Right renal pelvis (tissue), 4 donors: ENCODE measurements at regions not wholly inside any gene's neighbourhood (a gene's known extent, or its start where the extent isn't known, plus 50 kb on each side); places are given as distances from the start of the nearest gene placed in this dataset.

Experiments
- DNase-seq, 4 donors: peaks; one replicate each; pipeline ENCODE4 v3.0.0-alpha.2; 2013; ENCODE audit warnings: low read depth in 4 of 4, low spot score in 3 of 4, missing footprints in 1 of 4

DNA sequence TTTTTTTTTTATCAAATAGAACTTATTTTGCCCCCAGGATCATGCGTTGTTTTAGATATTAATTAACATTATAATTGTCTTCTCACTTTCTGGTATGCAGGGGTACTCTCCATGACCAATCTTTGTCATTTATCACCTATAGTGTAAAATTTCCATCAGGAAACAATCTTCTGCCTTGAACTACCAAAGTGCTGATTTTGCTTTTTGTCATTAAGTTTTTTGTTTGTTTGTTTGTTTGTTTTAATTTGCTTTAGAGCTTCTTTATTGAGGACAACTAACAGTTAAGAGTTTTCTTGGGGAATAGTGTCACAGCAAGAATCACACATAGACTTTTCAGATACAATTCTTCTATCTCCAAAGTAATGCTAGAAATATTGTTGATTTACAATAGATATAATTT is 171.2 kb upstream of the PRPS1L1 start:
- no peak for DNase-seq

DNA sequence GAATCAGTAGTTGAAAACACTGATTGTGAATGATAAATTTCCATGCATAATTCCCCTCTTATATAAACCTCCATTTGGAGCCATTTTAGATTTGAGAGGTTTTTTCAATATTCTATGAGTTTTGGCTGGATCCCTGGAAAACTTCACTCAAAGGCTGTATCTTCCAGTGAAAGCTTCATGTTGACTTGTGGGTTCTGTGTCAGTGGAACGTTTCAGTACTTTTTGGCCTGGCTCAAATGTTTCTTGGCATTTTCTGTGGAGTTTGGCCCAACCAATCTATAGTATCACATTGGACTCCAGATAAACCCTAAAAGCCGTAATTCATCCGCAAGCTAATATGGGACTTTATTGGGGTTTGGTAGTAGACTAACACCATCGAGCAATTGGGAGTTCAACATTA is 172.6 kb upstream of the PRPS1L1 start:
- DNase-seq: no peak

DNA sequence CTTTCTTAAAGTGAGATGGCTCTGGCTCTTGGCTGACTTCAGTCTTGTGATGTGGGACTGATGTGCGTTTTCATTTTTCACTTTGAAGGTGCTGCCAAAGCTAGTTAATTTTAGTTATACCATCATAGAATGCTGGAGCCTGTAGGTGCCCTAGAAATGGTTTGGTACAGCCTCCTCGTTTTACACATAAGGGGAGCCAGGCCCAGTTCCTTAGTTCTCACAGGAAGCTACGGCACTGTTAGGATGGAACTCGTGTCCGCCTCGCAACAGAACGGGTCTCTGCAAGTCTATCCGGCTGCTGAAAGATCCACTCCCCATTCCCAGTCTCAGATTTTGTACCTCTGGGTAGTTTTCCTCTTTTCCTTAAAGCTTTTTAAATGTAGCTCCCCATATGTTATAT is 173.2 kb upstream of the PRPS1L1 start:
- DNase-seq: no peak

DNA sequence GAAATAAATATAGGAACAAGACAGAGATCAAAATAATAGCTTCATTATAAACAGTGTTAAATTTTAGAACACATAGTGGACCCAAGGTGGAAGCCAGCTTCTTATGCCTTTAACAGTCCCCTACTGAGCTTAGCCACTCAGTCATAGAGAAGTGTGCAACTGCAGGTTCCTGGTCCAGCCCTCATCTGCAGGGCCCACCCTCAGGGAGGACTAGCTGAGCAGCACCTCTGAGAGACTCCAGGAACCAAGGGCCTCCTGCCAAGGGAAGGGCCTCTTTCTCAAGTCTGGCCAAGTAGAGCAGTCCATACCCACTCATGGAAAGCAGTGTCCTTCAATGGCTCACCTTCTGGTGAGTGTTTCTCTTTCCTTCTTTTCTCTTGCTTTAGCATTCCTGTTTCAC is 173.7 kb upstream of the PRPS1L1 start:
- DNase-seq: no peak

DNA sequence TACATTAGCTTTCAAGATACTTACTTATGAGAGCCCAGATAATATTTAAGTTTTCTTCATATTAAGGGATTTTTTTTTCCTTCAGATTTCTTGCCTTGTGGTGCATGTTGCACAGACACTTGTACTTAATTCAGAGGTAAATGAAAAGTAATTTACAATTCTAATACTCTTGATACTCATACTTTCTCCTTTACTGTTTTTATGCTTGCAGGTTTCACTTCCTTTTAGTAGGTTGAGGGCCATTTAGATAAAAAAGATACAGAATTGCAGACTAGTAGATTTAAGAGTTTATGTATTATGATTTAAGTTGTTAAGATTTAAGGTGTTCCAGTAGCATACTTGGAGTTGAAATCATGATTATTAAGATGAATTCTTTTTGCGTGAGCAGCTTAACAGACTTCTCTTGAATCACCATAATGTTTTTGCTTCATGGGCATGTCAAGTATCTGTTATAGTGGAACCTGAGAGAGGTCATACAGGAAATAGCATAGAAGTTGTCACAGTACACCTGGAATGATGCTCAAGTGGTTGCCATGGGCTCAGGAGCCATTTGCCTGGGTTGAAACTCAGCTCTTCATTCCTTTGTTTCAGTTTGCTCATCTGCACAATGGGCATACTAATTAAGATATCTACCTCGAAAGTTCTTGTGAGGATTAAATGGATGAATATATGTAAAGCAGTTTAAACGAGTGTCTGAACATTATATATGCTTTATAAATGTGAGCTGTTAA is 174.8 kb upstream of the PRPS1L1 start:
- DNase-seq: no peak

DNA sequence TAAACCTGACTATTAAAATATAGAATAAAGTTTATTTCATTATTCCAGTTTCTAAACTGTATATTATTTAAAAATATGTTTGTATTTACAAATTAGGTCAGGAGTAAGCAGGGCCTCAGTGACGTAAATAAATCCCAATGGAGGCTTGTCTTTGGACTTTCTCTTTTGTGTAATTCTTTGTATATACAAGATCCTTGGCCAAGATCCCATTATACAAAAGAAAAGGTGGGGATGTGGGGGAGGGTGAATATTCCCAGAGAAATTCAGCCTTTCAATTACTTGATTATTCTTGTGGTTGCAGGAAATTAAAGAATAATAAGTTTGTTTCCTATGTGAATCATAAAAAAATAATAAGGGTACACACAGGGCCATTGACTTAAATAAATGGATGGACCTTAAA is 178.7 kb upstream of the PRPS1L1 start:
- no peak for DNase-seq

DNA sequence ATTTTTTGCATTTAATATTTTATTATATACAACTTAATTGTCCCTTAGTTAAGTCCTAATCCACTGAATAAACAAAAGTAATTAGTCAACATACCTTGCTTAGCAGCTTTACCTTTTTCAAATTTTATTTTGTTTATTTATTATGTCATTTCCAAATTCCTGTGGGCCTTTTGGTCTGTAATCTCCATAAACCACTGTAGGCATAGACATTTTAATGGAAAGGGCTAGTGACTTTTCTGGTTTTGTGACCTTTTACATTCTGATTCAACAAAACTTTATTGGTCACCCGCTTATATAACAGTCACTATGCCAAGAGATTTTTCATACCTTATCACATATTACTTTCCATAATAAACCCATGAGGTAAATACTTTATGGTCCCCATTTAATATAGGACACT is 181.3 kb upstream of the PRPS1L1 start:
- no peak for DNase-seq

DNA sequence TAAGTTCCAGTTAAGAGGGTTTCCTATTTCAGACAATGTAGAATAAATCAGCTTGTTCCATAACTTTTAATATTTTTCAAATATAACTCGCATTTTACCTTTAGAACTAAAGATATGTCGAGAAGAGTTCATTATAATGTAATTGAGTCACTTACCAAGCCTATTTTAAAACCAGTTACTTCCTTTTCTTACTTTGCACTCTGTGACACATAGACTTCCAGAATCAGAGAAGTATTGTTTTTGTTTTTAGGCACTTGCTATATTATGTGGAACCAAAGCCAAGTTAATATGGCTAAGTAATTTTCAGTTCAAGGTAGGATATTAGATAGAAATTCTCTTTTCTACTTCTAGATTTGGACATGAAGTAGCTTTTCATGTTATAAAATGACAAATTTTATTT is 182.7 kb upstream of the PRPS1L1 start:
- DNase-seq: no peak

DNA sequence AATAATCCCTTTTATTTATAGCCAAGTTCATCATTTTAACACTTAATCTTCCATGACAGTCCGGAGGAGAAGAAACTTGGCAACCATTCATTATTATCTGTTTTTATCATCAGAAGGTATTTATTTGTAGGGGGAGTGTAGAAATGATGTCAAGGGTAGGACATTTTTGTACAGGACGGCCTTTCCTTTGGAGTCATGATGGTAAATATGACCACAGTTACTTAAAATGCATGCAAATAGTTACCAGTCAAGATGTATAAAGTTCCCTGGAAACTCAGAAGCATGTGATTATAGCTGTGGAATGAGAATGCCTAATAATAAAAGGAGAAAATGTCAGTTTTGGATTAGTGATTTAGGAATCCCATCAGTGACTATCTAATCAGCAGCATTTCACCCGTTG is 183.1 kb upstream of the PRPS1L1 start:
- DNase-seq: no peak

DNA sequence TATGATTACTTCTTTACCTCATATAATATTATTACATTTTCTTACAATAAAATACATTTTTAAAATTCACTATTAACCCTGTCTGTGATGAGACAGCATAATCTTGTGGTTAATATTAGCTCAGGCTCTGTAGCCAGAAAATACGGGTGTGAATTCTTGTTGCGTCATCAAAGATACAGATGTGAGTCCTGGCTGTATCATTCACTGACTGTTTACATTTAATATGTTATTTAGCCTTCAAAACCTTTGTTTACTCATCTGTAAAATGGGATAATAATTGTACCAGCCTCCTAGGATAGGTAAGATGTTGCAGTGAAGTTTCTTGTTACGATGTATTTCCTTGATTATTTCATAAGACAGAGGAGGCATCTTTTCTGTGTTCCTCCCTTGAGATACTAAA is 184.7 kb upstream of the PRPS1L1 start:
- no peak for DNase-seq

DNA sequence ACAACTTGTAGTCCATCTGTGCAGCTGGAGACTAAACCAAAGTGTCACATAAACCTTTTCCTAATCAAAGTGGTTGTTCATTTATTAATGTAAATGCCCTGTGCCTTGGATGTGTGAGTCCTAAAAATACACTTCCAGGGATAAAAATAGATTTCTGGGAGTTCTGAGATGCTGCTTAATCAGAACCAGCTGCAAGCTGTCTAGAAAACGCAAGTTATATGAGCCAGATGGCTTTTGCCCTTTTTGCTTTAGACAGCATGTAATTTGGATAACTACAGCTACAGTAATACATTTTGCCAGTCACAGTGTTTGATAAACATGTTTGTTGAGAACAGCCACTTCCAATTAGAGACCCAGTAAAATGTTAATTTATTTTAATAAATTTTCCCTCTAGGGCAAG is 185.1 kb upstream of the PRPS1L1 start:
- peak; percentile 42 to 61 (median 56) for DNase-seq

DNA sequence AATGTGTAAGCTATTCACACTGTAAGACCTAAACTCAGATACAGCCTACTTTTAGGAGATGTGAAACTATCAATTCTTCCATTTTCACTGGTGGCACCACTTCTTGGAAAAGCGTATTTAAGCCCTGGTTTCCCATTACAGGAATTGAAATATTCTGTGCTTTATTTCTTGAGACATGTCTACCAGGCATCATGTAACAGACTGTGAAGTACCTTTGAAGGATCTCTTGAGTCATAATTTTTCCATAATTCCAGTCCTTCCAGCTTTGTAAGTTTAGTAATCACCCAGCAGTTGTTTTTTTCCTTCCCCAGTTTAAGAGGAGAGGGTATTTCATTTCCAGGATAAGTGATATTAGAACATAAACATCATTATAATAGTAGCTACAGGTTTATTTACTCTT is 186.0 kb upstream of the PRPS1L1 start:
- DNase-seq: no peak

DNA sequence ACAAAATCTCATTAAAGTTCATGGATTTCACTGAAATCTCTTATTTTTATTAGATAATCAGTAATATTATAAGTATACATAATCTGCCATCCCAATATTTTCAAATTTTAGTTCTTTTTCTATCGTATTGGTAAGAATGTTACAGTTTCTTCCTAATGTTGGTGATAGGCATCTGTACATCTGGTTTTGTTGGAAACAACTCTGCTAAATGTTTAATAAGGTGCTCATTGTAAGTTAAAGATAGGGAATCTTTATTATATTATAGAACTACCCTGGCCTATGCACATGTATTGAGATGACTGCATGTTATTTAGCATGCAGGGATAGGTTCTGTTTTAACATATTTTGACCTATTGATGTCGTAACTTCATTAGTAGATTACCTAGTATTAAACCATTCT is 188.6 kb upstream of the PRPS1L1 start:
- DNase-seq: no peak

DNA sequence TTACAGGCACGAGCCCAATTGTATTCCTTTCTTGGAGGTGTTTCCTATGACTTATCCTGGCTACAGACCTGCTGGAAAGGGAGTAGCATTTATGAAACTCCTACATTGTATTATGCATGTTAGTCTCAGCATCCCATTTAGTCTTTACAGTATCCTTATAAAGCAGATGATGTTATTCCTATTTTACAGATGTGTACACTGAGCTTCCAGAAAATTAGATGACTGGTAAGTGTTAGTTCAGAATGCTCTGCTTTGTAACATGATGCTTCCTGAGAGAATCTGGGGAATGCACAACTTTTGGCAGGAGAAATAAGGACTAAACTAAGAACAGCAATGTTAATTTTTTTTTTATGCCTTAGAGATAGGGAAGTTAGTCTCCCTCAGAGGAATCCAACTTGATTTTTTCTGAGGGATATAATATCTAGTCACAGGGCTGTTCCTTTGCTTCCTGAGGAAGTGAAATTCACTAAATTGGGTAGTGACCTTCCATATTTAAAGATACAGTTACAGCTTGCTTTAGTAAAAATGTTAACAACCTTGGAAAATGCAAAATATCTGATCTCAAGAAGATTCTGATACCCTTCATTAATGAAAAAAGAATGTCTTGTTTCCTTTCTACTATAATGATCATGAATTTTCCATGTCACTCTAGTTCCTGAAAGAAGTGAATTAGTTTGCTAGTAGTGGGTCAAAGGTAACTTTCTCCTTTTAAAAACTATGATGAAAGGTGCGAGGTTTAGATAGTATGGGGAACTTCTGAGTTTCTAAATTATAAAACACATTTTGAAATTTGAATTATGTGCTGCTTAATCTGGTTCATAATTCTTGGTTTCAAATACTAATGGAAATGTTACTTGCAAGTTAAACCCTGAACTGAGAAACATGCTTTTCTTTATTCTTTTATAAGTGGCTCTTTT is 194.0 kb upstream of the PRPS1L1 start:
- no peak for DNase-seq

DNA sequence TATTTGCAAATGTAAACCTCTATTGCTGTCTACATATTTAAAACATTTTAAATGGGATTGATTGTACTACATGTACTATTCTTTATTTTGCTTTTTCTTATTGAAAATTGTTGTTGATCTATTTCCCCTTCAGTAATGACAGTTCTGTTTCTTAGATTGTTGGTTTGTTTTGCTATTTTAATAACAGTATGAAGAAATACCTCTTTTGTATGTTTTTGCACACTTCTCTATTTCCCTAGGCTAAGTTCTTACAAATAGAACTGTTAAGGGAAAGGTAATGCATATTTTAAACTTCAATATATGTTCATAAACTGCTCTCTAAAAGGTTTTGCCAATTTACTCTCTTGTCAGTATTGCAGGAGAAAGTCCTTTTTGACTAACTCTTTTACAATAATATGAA is 195.0 kb upstream of the PRPS1L1 start:
- DNase-seq: no peak

DNA sequence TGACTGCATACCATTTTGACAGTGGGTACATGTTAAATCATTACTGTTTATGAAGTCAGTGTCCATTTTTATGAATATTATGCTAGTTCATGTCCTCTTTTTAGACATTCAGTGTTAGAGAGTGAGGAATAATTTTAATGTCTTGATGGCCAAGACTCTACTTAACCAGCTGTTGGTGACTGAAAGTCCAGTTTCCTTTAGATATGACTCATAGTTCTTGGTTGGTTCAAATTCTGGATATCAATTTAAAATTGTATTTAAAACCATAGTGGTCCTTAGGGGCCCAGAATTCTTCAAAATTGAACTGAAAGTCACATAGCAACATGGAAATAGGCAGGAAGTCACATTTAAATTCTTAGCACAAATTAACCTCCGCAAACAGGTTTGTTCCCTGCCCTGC is 196.5 kb upstream of the PRPS1L1 start:
- no peak for DNase-seq

DNA sequence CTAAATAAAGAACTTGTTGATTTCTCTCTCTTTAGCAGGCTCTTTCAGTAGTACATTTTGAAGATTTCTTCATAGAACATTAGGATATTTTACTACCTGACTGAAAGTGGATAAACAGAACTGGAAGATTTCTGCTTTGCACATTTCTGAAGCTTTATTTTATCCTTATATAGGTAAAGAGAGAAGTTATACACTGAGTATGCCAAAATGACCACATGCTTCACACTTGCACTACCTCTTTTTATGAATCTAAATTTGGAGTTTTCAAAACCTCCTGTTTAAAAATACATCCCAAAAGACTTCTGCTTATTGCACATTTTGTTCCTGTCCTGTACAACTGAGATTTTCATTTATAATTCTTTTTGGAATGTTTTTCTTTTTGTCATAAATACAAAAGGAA is 197.4 kb upstream of the PRPS1L1 start:
- no peak for DNase-seq

DNA sequence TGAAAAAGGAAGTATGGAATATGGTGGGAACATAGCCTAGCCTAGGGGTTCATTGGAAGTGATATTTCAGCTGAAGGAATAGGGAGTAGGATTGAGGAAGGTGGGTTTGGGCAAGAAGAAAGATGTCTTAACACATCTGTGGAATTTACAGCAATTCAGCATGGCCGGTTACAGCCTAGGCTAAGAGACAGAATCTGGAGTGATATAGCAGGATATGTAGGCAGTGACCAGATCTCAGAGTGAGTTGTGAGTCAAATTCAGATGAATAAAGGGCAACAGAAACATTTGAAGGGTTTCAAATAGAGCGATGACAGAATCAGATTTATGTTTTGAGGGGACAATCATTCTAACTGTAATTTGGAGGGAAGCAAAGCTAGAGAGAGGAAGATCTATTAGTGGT is 199.0 kb upstream of the PRPS1L1 start:
- no peak for DNase-seq

DNA sequence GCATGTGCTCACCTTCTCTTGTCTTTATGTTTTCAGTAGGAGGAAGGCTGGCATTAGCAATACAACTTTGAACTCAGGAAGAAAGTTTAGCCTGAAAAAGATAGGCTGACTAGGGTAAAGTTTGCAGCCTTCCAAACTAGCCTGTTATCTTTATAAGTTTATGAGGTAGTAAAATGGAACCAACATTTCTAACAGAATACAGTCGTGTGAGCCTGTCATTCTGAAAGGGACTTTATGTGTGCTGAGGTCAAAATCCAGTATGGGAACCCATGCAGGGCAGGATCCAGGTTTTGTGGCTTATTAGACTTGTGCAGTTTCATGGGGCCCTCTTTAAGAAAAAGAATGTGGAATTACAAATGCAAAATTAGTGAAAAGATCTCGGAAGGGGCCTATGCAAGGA is 201.0 kb upstream of the PRPS1L1 start:
- no peak for DNase-seq

DNA sequence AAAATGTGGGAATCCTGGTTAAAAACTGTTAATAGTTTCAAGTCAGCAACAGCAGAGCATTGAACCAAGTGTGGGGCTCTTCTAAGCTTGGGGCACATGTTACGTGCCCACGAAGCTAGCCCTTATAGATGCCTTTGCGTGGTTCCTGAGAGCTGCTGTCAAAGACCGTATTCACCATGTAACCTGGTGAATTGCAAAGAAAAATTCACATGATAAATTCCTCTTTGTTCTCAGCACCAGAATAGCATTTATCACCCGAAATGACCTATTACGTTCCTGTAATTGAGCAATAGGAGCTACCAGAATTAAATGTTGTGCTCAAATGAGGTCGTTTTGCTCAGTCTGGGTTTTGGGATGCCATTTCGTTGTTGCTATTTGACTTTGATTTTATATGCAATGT is 202.6 kb upstream of the PRPS1L1 start:
- no peak for DNase-seq

DNA sequence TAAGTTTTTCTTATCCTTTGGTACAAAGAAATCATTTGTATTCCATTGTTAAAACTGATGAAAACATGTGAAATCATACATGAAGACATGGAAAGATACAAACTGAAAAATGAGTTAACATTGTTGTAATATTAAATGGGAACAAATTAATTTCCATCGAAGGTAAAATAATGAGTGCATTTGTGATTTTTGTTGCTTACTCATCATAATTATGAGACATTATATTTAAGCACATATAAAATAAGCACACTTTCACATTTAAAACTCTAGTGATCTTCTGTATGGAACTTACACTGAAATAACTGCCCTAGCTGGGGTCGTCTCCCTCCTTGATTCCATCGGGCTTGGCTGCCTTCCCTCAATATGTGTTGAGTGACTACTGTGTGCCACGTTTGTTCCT is 204.2 kb upstream of the PRPS1L1 start:
- no peak for DNase-seq

DNA sequence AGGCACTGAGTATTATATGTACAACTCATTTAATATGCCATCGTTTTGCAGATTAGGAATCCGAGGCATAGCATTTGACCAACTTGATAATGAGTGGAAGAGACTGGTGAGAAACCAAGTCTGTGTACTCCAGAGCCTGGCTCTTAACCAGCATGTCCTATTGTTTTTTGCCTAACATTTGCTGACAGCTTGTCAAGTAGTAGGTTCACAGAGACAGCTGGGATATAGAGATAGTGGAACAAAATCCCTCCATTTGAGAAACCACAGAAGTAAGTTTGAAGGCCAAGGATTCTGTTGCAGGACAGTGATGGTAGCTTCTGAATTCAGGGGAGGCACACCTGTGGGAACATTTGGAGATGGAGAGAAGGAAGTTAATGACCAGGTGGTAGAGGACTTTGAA is 206.9 kb upstream of the PRPS1L1 start:
- DNase-seq: no peak
